Transverse colon (tissue), 4 donors: ENCODE measurements at regions not wholly inside any gene's neighbourhood (a gene's known extent, or its start where the extent isn't known, plus 50 kb on each side); places are given as distances from the start of the nearest gene placed in this dataset.

Source experiments
- CTCF ChIP-seq, 5 experiments: fragments of 200-600 bp in 3 of 5; fragments of 450-650 bp in 2 of 5; sonication (generic) in 3 of 5; IDR thresholded peaks; 1 replicate in 2 of 5; 2 replicates in 3 of 5; pipeline ENCODE4 v1.5.1; 2016 to 2017; ENCODE audit warnings: antibody characterized with exemption in 5 of 5, inconsistent platforms in 3 of 5, mild to moderate bottlenecking in 2 of 5, moderate library complexity in 1 of 5
- POLR2A ChIP-seq: fragments of 450-650 bp; IDR thresholded peaks from one replicate; pipeline ENCODE4 v1.6.1; 2016; ENCODE audit warnings: antibody characterized with exemption, mild to moderate bottlenecking, moderate library complexity
- POLR2AphosphoS5 ChIP-seq, 3 donors: sonication (generic); formaldehyde crosslinking; IDR thresholded peaks; one replicate each; pipeline ENCODE4 v1.6.1; 2016; ENCODE audit warnings: antibody characterized with exemption in 3 of 3

- TF ChIP-seq CTCF (IDR thresholded peaks at IDR 0.05), result no peak
- TF ChIP-seq POLR2A, result no peak
- TF ChIP-seq POLR2AphosphoS5 (IDR thresholded peaks at IDR 0.05), result no peak
Observed at GRCh38 chr22:48197189-48197690, 1434.8 kb downstream of the TBC1D22A start.
